KBM-7 (cell line): ENCODE measurements at regions not wholly inside any gene's neighbourhood (a gene's known extent, or its start where the extent isn't known, plus 50 kb on each side); places are given as distances from the start of the nearest gene placed in this dataset.
"Not testable (repeated sequence)": the region's sequence is repeated elsewhere in the genome, so short reads cannot be mapped to it uniquely, and the experiment has no call there.

Source experiments
- DNase-seq: peaks from one replicate; pipeline ENCODE4 v3.0.0-alpha.2; 2015
- in situ Hi-C: fragments of 300-500 bp; cut with MboI; formaldehyde crosslinking; loops from 2 replicates; pipeline ENCODE4 v1.14.3; 2020; ENCODE audit warnings: low sequenced_read_pairs, low pct_unique_long_range_greater_than_20kb, mixed read lengths

- in situ Hi-C loops = no loop called here
- DNase-seq = no peak
These were observed 286.0 kb downstream of the ADGRL2 start for GRCh38 chr1:82086739-82087138.

GRCh38 chr1:82079607-82080006 is 278.9 kb downstream of the ADGRL2 start:
- DNase-seq = no peak
- in situ Hi-C loops = no loop called here

- in situ Hi-C loops = no loop called here
- DNase-seq = no peak
These were observed 272.9 kb downstream of the ADGRL2 start for GRCh38 chr1:82073659-82074058.

GRCh38 chr1:82073071-82073470 is 272.3 kb downstream of the ADGRL2 start:
- no peak for DNase-seq
- in situ Hi-C loops = no loop called here

- in situ Hi-C loops = no loop called here
- DNase-seq = no peak
These were observed 265.2 kb downstream of the ADGRL2 start for GRCh38 chr1:82065916-82066315.

GRCh38 chr1:82064691-82065090 is 264.0 kb downstream of the ADGRL2 start:
- in situ Hi-C loops = no loop called here
- no peak for DNase-seq

- in situ Hi-C loops = no loop called here
- DNase-seq = no peak
These were observed 261.5 kb downstream of the ADGRL2 start for GRCh38 chr1:82062206-82062605.

- no peak for DNase-seq
- in situ Hi-C loops = no loop called here
These were observed 259.2 kb downstream of the ADGRL2 start for GRCh38 chr1:82059959-82060358.

GRCh38 chr1:82057011-82057410 is 256.3 kb downstream of the ADGRL2 start:
- no peak for DNase-seq
- in situ Hi-C loops = no loop called here

- DNase-seq, in situ Hi-C loops: not testable (repeated sequence)
These were observed 254.6 kb downstream of the ADGRL2 start for GRCh38 chr1:82055375-82055774.

GRCh38 chr1:82052563-82052962 is 251.8 kb downstream of the ADGRL2 start:
- no peak for DNase-seq
- in situ Hi-C loops = no loop called here

GRCh38 chr1:82048596-82048995 is 247.9 kb downstream of the ADGRL2 start:
- in situ Hi-C loops = no loop called here
- DNase-seq = no peak

GRCh38 chr1:82045221-82045620 is 244.5 kb downstream of the ADGRL2 start:
- in situ Hi-C loops = no loop called here

GRCh38 chr1:82044536-82044935 is 243.8 kb downstream of the ADGRL2 start:
- in situ Hi-C loops = no loop called here
- DNase-seq = no peak

More at GRCh38 chr1:82045221-82045620, 244.5 kb downstream of the ADGRL2 start:
- no peak for DNase-seq

- DNase-seq = no peak
- in situ Hi-C loops = no loop called here
These were observed 243.4 kb downstream of the ADGRL2 start for GRCh38 chr1:82044111-82044510.

- in situ Hi-C loops = no loop called here
- DNase-seq = no peak
These were observed 241.7 kb downstream of the ADGRL2 start for GRCh38 chr1:82042306-82043060.
